NCI-H2029 treated with DMSO at 0.1 percent for 48 hours (cell line): ENCODE measurements at regions not wholly inside any gene's neighbourhood (a gene's known extent, or its start where the extent isn't known, plus 50 kb on each side); places are given as distances from the start of the nearest gene placed in this dataset.
"Not testable (repeated sequence)": the region's sequence is repeated elsewhere in the genome, so short reads cannot be mapped to it uniquely, and the experiment has no call there.

ENCODE experiments used
- DNase-seq: peaks from one replicate; lab custom pipeline; 2025; lab: John Stamatoyannopoulos, UW

DNA sequence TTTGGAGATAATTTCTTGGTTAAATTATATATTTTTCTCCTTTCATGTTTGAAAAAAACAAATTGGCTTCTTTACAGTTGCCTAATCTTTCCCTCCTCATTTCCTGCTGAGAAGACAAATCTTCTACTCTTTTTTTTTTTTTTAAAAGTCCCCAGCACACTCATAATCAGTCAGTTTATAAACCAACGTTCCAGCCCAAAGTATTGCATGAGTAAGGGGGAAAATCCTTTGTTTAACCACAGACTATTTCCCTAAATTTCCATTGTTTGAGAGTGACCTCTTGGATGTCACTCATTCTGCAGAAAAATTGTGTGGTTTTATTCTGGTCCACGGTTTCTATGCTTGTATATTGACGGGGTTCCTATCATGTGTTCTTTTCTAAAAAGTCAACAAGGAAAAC is 55.1 kb upstream of the TLR4 start:
- no peak for DNase-seq

DNA sequence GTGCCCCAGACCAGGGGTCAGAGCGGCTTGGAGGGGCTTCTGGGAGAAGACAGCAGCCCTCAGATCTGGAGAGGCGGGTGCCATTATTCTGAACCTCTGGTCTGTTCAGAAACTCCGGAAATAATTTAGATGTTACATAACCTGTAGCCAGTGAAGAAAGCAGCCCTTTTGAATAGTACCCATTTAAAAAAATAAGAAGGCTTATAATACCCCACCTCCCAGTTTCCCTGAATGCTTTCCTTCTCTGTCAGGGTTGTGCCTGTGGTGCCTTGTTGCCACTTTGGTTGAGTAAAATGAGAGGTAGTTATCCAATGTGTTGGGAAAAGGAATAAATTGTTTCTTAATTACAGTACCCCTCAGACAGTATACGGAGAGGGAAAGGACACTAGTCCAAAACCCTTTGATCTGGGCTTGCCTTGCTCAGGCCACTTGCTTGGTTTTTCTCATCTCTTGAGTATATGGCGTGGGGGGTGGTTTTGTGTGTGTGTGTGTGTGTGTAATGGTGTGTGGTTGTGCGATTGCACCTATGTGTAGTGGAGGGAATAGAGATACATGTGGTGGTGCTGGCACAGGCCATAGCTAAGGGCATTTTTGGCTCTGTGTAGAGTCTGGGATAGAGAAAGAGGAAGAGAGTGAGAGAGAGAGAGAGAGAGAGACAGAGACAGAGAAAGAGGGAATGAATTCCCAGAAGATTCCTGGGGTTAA is 59.1 kb upstream of the TLR4 start:
- DNase-seq = peak; percentile 62

DNA sequence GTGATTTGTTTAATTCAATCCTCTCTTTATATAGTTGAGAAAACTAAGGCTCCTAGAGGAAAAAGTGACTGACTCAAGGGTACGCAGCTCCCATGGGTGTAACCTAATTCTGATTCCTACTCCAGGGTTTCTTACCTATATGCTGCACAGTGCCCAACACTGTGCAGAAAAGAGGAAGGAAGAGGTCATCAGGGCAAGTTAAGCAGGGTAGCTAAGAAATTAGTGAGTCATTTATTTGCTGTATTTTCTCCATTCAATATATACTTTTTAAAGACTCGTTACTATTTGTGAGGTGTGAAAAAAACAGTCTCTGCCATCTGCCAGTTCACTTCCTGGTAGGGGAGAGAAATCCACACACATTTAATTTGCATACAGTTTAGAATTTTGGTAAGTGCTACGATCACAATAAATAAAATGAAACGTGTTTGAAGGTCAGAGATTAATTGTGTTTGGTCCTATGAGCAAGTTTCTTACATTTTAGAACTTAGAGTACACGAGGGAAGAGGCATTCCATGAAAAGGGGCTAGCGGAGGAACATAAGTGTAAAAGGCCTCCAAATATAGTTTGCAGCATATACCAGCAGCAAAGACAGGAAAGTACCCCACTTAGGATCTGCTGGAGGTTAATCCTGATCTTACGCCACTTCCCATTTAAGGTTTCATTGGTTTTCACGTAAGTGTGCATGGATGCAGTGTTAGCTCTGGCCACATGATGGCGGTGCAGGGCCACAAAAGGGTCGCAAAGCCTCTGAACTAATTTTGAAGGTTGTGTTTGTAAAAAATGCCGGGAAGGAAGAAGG is 59.9 kb upstream of the TLR4 start:
- DNase-seq = peak; percentile 64

DNA sequence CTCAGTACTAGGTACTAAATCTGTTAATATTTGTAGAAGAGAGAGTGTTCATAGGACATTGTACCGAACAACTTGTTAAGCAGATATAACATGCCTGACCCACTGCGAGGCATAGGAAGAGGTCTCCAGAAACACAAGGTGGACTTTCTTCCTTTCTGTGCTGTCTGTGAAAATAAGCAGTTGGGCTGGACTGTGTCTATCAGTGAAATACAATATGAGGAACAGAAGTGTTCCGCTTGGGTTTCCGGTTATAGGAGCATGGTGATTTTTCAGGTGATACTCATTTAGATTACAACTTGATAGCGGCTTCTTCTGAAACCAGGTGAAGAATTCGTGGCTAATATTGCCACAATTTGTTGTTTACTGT is 60.9 kb upstream of the TLR4 start:
- DNase-seq = peak; percentile 12

DNA sequence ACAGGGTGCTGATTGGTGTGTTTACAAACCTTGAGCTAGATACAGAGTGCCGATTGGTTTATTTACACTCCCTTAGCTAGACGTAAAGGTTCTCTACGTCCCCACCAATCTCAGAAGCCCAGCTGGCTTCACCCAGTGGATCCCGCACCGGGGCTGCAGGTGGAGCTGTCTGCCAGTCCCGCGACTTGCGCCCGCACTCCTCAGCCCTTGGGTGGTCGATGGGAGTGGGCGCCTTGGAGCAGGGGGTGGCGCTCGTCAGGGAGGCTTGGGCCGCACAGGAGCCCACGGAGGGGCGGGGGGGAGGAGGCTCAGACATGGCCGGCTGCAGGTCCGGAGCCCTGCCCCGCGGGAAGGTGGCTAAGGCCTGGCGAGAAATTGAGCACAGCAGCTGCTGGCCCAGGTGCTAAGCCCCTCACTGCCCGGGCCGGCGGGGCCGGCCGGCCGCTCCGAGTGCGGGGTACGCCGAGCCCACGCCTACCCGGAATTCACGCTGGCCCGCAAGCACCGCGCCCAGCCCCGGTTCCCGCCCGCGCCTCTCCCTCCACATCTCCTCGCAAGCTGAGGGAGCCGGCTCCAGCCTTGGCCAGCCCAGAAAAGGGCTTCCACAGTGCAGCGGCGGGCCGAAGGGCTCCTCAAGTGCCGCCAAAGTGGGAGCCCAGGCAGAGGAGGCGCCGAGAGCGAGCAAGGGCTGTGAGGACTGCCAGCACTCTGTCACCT is 61.5 kb upstream of the TLR4 start:
- not testable (repeated sequence) for DNase-seq

DNA sequence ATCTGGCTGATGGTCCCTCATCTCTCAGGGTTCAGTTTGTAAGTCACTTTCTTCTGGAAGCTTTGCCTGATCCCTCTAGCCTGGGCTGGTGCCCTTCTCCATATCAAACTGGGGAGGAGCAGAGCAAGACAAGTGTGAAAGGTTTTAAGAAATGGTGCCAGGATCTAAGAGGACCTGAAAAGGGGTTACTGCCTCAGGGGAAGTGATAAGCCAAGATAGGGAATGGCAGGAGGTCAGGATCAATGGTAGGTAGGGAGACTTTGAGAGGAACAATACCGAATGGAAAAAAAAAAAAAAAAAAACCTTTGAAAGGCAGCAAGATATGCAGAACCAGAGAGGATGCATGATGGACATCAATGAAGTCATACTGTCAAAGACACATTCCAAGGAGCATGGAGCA is 67.5 kb upstream of the TLR4 start:
- DNase-seq = no peak

DNA sequence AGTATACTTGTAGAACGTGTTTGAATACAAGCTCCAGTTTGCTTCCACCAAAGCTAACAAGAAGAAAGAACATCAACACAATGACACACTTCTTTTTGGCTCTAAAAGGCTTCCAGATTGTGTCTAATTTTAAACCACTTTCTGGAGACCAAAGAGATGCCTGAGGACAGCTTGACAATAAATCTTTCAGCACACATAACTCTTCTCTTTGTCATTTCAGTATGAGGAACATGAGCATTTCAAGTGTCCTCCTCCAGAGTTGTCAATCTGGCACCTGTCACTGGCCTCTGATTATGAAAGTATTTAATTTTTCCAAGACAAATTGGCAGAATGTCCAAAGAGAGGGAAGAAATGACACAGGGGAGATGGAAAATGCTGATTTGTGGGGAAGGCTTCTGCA is 79.0 kb upstream of the TLR4 start:
- no peak for DNase-seq

DNA sequence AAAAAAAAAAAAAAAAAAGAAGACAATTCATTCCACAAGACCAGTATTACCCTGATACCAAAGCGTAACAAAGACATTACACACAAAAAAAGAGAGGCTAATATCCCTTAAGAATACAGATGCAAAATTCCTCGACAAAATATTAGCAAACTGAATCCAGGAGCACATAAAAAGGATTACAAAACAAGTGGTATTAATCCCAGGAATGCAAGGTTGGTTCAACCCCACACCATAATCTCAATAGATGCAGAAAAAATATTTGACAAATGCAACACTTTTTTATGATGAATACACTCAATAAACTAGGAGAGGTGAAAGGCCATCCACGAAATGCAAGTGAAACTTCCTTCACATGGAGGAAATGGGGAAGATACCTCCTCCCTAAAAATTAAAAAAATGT is 80.1 kb upstream of the TLR4 start:
- DNase-seq = no peak

DNA sequence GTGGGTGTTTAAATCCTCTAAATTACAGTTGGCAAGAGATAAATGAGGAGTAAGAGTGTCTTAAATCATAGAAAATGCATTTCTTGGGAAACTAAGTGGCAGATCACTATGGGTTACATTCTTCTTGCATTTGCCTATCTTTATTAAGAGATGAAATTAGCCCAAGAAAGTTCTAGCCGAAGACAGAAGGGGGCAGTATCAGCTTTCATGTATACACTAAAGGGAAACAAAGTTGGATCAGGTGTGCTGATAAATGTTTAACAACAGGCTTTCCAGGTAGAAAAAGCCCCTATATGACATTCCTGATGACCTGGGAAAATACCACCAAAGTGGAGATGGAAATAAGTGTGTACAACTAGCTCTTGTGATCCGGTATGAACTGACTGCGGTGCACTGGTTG is 81.9 kb upstream of the TLR4 start:
- no peak for DNase-seq

DNA sequence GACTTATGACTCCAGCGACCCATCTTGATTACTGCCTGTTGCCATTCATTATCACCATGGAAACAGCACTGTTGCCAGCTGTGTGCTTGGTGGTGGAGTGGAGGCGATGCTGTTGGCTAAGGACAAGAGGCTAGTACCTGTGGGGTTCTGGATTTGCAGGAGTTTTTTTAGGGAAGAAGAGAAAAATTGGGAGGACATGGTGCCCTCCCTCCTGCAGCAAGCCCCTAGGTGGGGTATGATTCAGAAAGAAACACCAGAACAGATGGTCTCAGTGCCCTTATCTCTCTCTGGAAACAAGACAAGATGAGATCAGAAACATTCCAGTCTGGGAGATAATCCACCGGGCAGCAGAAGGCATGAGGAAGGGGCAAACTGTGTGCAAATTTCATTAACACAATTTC is 87.8 kb upstream of the TLR4 start:
- DNase-seq = peak; percentile 51

DNA sequence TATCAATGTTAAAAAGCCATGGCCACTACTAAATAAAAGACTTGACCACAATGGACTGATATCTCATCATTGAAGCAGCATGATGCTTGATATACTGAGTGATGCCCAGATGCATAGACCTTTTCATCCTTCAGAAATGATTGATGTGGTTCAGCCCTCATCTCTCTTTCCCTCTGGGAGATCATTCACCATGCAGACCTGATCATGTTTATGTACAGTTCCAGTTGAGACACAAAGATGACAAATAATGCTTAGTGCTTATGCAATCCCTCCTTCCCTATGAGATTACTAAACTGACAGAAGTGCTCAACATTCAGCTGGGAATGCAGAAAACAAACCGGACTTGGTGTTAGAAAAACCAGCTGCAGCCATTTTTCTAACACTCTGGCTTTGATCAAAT is 91.9 kb upstream of the TLR4 start:
- DNase-seq = no peak

DNA sequence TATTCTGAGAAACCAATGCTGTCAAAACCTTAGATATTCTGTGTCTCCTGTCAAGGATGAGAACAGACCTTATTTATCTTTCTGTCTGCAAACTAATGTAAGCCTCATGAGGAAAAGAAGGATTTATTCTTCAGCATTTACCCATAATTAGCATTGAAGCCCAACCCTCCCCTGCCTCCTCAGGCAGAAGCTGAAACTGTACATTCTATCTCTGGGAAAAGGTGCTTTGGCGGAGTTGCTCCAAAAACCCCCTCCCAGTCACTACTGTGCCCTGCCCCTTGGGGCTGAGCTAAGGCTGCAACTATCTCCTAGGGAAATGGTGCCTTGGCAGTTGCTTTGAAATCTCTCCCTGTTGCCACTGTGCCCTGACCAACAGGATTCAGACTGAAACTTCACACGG is 106.2 kb upstream of the TLR4 start:
- no peak for DNase-seq

DNA sequence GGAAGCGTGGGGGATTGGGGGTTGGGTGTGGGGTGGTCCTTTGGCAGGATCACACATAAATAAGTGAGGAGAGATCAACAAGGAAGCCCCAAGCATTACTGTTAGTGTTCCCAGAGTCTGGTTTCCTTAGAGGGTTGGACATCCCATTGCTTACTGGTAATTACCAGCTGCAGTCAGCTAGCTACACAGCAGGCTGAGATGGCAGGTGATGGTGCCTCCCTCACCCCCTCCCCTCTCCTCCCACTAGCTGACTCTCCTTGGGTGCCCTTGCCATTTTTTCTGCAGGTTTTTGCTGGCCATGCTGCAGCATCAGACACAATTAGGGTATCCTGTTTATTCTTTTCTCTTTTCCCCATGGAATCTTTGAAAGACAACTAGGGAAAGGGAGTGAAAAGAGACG is 107.5 kb upstream of the TLR4 start:
- no peak for DNase-seq

DNA sequence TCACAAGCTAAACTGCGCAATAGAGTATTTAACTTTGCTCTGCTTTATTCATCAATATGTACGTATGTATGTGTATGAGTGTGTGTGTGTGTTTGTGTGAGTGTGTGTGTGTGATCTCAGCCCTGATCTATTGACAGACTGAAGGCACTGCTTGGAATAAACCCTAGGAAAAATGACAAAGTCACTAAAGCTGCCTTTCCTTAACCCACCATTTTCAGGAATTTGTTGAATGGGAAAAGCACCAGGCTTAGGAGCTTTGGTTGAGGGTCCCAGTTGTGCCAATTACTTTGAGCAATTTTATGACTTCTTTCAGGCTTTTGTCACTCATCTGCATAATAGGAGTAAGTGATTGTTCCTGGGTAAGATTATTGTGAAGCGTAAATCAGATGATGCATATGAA is 108.6 kb upstream of the TLR4 start:
- DNase-seq = no peak

DNA sequence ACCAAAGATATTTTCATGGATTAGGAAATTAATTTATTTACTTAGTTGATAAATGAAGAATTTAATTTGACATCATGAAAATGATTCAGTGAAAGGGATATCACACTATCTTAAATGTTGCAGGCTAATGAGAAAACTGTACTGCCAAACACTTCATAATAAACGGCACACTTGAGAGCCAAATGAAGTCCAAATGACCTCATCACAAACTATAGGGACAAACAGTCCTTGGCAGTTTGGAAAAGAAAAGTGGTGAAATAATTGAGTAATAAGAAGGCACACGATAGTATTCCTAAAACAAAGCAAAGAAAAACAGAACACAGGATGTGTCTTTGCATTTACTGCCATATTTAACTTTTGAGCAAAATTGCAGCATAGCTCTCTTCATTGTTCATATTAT is 116.9 kb upstream of the TLR4 start:
- DNase-seq = no peak

DNA sequence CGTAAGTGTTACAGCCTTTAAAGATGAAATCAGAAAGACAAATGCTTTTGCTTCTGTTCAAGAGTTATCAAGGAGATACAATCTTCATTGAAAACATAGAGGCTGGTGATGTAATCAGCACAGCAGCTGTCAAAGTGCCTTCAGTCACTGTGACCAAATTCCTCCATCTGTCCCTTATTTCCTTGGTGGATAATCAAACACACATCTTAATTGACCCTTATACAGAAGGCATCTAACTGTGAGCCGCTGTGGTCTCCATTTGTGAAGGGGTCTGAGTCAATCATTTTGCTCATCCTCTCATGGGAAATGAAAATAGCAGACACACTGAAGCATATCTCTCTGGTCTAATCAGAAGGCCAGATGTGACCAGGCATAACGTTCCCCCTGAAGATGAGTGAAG is 130.1 kb upstream of the TLR4 start:
- no peak for DNase-seq

DNA sequence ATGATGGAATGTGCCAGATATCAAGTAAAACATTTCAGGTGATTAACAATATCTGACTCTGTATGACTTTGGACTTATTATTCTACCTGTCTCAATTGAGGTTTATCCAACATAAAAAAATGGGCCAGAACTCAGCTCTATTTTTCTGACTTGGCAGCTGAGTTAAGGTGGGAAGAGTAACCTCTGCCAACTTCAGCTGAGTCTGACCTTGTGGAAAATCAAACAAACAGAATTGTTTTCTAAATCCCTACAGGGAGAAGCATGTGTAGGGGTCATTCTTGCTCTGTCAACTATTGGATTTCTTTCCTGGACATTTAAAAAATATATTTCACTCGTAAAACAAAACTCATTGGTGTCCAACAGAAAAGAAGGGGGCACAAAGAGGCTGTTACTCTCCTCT is 139.4 kb upstream of the TLR4 start:
- no peak for DNase-seq

DNA sequence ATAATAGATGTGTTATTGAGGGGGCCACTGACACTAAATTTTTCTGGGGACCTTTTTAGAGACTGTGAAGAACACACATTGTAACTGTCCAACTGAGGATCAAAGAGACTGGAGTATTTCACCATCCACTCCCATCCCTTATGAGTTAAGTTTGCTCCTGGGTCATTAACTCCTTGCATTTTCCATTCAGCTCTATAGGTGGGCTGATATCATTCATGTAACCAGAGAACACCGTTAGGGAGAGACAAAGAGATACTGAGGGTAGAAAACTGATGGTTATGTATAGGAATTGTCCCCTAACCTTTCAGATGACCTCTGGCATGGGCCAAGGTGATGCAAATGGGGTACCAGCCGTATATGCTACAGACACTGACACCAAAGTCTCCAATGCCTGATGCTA is 142.4 kb upstream of the TLR4 start:
- no peak for DNase-seq

DNA sequence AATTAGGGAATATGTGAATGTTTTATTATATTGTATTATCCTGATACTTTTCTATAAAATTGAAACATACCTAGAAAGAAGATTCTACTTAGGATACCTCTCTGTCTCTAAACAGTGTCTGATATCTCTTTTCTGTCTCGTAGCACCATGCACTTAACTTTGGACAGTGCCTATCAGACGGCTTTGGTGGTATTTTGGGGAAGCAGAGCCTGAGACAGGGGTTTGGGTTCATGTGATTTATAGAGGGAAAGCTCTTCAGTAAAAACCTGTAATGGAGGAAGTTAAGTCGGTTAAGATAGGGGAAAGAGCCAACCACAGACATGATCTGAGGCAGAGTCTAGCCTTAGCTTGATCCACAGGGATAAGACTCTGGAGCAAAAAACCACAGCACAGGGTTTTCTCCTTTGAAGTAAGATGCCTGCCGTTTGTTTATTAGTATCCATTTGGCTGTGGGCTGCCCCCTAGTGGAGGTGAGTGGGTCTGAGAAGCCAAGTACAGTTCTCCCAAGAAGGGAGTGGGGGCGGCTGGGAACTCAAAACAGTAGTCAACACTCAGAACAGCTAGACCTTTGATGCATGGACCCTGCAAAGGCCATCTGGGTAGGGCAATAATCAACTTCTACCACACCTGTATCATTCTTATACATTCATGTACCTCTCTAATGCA is 141.2 kb upstream of the ASTN2 start:
- no peak for DNase-seq

DNA sequence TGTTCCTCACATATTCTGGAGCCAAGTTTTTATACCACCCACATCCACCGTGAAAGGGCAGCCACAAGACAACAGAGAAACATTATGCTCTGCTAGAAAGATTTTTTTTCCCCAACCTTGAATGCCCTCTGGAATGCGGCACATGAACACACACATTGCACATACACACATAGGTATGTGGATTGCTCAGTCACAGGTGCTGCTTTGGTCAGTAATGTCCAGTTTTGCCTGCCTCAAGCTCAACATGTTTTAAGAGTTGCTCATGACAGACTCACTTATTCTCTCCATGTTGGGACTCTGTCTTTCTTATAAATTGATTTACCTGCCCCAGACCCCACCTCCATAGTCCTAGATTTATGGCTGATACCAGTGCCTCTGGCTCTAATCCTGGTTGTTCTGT is 138.0 kb upstream of the ASTN2 start:
- DNase-seq = no peak

DNA sequence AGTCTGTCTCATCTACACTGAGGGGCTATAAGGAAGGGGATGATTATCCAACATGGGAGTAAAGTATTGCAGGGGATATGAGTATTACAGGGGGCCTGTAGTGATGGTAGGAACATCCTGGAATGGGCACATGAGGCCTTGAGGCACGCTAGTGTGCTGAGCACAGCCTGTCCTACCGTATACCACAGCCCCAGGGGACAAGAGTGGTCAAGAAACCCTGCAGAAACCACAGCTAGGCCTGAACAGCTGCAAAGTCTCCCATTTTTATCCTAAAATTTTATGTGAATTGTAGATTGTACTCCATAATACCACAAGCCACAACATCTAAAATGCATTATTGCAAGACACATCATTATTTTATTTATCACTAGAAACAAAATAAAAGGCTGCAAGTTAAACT is 136.3 kb upstream of the ASTN2 start:
- no peak for DNase-seq

DNA sequence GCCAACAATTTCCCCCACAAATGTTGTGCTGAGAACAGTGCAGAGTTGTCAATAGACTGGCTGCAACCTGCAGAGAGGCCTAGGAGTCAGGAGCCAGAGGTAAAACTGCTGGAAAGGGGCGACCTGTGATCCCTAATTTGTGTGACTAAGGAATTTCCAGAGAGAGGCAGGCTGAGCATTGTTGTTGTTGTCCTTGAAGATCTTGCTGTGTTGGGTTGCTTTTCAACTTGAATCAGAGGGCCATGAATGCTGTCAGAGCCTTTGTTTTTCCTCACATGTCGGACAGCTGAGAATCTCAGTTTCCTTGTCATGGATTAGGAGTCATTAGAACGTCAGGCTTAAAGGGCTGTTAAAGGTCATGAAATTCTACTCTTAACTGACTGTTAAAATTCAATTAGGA is 134.6 kb upstream of the ASTN2 start:
- DNase-seq = no peak

DNA sequence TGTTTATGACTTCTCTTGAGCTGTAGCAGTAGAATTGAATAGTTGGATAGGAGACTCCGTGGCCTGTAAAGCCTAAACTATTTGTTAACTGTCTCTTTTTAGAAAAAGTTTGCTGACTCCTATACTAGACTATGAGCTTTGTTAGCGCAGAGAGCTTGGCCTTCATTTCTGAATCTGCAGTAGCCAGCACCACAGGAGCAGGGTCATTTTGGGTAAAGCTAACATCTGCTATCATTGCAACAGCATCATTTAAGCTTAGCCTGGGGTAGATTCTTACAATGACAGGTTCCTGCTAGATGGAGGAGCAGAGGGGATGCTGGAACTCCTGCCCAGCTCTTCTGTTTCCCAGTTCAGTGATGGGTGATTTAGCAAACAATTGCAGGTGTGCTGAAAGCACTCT is 133.7 kb upstream of the ASTN2 start:
- DNase-seq = no peak
